GM12878 (cell line): ENCODE measurements at regions not wholly inside any gene's neighbourhood (a gene's known extent, or its start where the extent isn't known, plus 50 kb on each side); places are given as distances from the start of the nearest gene placed in this dataset.

Experiments used
- ATAC-seq: fragments of 200-7000 bp; cut with Tn5 transposase; 3 replicates; pipeline ENCODE4 v1.9.1; 2020; ENCODE audit warnings: mild to moderate bottlenecking, moderate library complexity
- BruUV-seq: library from RNA; stranded (reverse); fragments of 400-500 nt; replicated peaks from 2 replicates; lab custom pipeline; 2021; lab: Mats Ljungman, UMichigan
- CTCF ChIA-PET: fragments of 300-600 bp; sonication (Branson Sonifier 250); formaldehyde crosslinking; extraction: SDS; loops from one replicate; lab custom pipeline; 2021; ENCODE audit warnings: inconsistent platforms; lab: Yijun Ruan, JAX
- POLR2A ChIA-PET: fragments of 350-600 bp; formaldehyde crosslinking; extraction: SDS; loops from one replicate; lab custom pipeline; 2021; ENCODE audit warnings: inconsistent platforms; lab: Charles Lee
- RAD21 ChIA-PET: fragments of 300-600 bp; sonication (Branson Sonifier 250); formaldehyde crosslinking; loops from one replicate; lab custom pipeline; 2023; ENCODE audit warnings: antibody characterized with exemption; ENCODE audit not compliant: unreplicated experiment; lab: Charles Lee
- SMC1A ChIA-PET: fragments of 300-600 bp; sonication (Branson Sonifier 250); formaldehyde crosslinking; loops from one replicate; lab custom pipeline; 2023; ENCODE audit not compliant: unreplicated experiment, uncharacterized antibody; lab: Charles Lee
- DNase-seq: peaks from one replicate; pipeline ENCODE4 v3.0.0-alpha.2; 2011; ENCODE audit warnings: low read depth, low spot score
- FAIRE-seq: peaks from 3 replicates; lab custom pipeline; 2011; peaks lifted over from hg19 to GRCh38; lab: Jason Lieb, UNC
- H2AFZ ChIP-seq: 2 replicates; pipeline ENCODE4 v1.6.0; 2011; ENCODE audit warnings: low read depth, low read length, control low read depth; ENCODE audit not compliant: control insufficient read depth
- H3K27ac ChIP-seq: 2 replicates; pipeline ENCODE4 v1.5.1; 2011; ENCODE audit warnings: control low read depth; ENCODE audit not compliant: control insufficient read depth, insufficient read depth
- H3K27me3 ChIP-seq, 2 experiments: replicated peaks in 1 of 2; 2 replicates each; pipeline versions ENCODE4 v1.6.0 to v1.6.1; 2011; ENCODE audit warnings: low read length in 1 of 2; ENCODE audit not compliant: control insufficient read depth in 2 of 2, insufficient read depth in 2 of 2
- H3K36me3 ChIP-seq, 2 experiments: 2 replicates each; pipeline ENCODE4 v1.5.1; 2011; ENCODE audit warnings: low read length in 1 of 2; ENCODE audit not compliant: control insufficient read depth in 2 of 2, insufficient read depth in 2 of 2
- H3K4me1 ChIP-seq: 2 replicates; pipeline ENCODE4 v1.6.1; 2011; ENCODE audit warnings: mild to moderate bottlenecking, low read length, moderate library complexity, mixed read lengths; ENCODE audit not compliant: control insufficient read depth, insufficient read depth
- H3K4me2 ChIP-seq: 2 replicates; pipeline ENCODE4 v1.6.0; 2011; ENCODE audit warnings: control low read depth; ENCODE audit not compliant: control insufficient read depth, insufficient read depth
- H3K4me3 ChIP-seq: fragments of 200-600 bp; sonication (generic); 2 replicates; pipeline ENCODE4 v1.5.1; 2016
- H3K79me2 ChIP-seq: 2 replicates; pipeline ENCODE4 v1.6.0; 2011; ENCODE audit warnings: low read length; ENCODE audit not compliant: control insufficient read depth, insufficient read depth
- H3K9ac ChIP-seq: 2 replicates; pipeline ENCODE4 v1.8.0; 2011; ENCODE audit warnings: low read length, control low read depth, mixed read lengths; ENCODE audit not compliant: control insufficient read depth, insufficient read depth
- H3K9me3 ChIP-seq: replicated peaks from 3 replicates; pipeline ENCODE4 v1.5.1; 2011; ENCODE audit warnings: mild to moderate bottlenecking, low read length; ENCODE audit not compliant: control insufficient read depth, insufficient read depth
- H4K20me1 ChIP-seq: 2 replicates; pipeline ENCODE4 v1.6.0; 2011; ENCODE audit not compliant: control insufficient read depth, insufficient read depth
- ASH2L ChIP-seq: fragments of 300-600, 200-600 bp; sonication (generic); IDR thresholded peaks from 2 replicates; pipeline ENCODE4 v1.6.1; 2017; ENCODE audit warnings: low read depth, mild to moderate bottlenecking, borderline replicate concordance
- BMI1 ChIP-seq: fragments of 450-650 bp; IDR thresholded peaks from 2 replicates; pipeline ENCODE4 v1.6.1; 2016; ENCODE audit warnings: mild to moderate bottlenecking, moderate library complexity, borderline replicate concordance
- EGR1 ChIP-seq, 2 experiments: IDR thresholded peaks; 1 replicate in 1 of 2; 2 replicates in 1 of 2; pipeline ENCODE4 v1.6.1; 2011 to 2012; ENCODE audit warnings: low read depth in 2 of 2, low read length in 2 of 2, borderline replicate concordance in 1 of 2, mild to moderate bottlenecking in 1 of 2, moderate library complexity in 1 of 2
- IRF4 ChIP-seq: IDR thresholded peaks from 2 replicates; pipeline ENCODE4 v1.6.1; 2011; ENCODE audit warnings: low read depth, low read length
- NR2C1 ChIP-seq: fragments of 450-650 bp; IDR thresholded peaks from 2 replicates; pipeline ENCODE4 v1.6.1; 2017; ENCODE audit warnings: antibody characterized with exemption, mild to moderate bottlenecking, moderate library complexity
- RAD21 ChIP-seq: IDR thresholded peaks from 2 replicates; pipeline ENCODE4 v1.6.1; 2011; ENCODE audit warnings: mild to moderate bottlenecking, low read depth, low read length, moderate library complexity; ENCODE audit not compliant: insufficient read depth
- RCOR1 ChIP-seq: conservative IDR thresholded peaks from 2 replicates; pipeline ENCODE4 v1.6.1; 2012; ENCODE audit warnings: low read depth, low read length, improper control_type of control experiment
- RFX5 ChIP-seq: IDR thresholded peaks from 2 replicates; pipeline ENCODE4 v1.6.1; 2011; ENCODE audit warnings: low read depth, low read length, improper control_type of control experiment
- STAT1 ChIP-seq: fragments of 450-650 bp; conservative IDR thresholded peaks from 2 replicates; pipeline ENCODE4 v1.6.1; 2014; ENCODE audit warnings: antibody characterized with exemption, mild to moderate bottlenecking
- YBX1 ChIP-seq: fragments of 450-650 bp; IDR thresholded peaks from 2 replicates; pipeline ENCODE4 v1.6.1; 2016; ENCODE audit warnings: antibody characterized with exemption
- ZSCAN29 ChIP-seq: fragments of 450-650 bp; IDR thresholded peaks from 2 replicates; pipeline ENCODE4 v1.6.1; 2017; ENCODE audit warnings: mild to moderate bottlenecking, moderate library complexity
- WGBS: methylation state at CpG from one replicate; pipeline ENCODE4 v1.1.6; 2016; ENCODE audit warnings: low lambda C conversion rate; ENCODE audit not compliant: insufficient replicate concordance, insufficient coverage; ENCODE audit errors: missing lambda C conversion rate; 5-methylcytosine and 5-hydroxymethylcytosine counted together
- in situ Hi-C: fragments of 300-500 bp; cut with MboI; formaldehyde crosslinking; loops from 9 replicates; pipeline ENCODE4 v1.14.3; 2018; ENCODE audit warnings: mixed read lengths
- intact Hi-C: fragments of 100-400 bp; cut with micrococcal nuclease; formaldehyde crosslinking; loops from one replicate; pipeline ENCODE4 v1.14.2; 2022; ENCODE audit not compliant: unreplicated experiment
- TF ChIP-seq, protein P1 (sequence below): fragments of 450-650 bp; IDR thresholded peaks from 2 replicates; pipeline ENCODE4 v1.6.1; 2017; ENCODE audit warnings: mild to moderate bottlenecking, moderate library complexity
- TF ChIP-seq, protein P2 (sequence below): fragments of 450-650 bp; IDR thresholded peaks from 2 replicates; pipeline ENCODE4 v1.6.1; 2017; ENCODE audit warnings: mild to moderate bottlenecking, moderate library complexity

GRCh38 chr15:29560896-29561295 is 261.4 kb downstream of the TJP1 start (continued):
- TF ChIP-seq, protein P1, sequence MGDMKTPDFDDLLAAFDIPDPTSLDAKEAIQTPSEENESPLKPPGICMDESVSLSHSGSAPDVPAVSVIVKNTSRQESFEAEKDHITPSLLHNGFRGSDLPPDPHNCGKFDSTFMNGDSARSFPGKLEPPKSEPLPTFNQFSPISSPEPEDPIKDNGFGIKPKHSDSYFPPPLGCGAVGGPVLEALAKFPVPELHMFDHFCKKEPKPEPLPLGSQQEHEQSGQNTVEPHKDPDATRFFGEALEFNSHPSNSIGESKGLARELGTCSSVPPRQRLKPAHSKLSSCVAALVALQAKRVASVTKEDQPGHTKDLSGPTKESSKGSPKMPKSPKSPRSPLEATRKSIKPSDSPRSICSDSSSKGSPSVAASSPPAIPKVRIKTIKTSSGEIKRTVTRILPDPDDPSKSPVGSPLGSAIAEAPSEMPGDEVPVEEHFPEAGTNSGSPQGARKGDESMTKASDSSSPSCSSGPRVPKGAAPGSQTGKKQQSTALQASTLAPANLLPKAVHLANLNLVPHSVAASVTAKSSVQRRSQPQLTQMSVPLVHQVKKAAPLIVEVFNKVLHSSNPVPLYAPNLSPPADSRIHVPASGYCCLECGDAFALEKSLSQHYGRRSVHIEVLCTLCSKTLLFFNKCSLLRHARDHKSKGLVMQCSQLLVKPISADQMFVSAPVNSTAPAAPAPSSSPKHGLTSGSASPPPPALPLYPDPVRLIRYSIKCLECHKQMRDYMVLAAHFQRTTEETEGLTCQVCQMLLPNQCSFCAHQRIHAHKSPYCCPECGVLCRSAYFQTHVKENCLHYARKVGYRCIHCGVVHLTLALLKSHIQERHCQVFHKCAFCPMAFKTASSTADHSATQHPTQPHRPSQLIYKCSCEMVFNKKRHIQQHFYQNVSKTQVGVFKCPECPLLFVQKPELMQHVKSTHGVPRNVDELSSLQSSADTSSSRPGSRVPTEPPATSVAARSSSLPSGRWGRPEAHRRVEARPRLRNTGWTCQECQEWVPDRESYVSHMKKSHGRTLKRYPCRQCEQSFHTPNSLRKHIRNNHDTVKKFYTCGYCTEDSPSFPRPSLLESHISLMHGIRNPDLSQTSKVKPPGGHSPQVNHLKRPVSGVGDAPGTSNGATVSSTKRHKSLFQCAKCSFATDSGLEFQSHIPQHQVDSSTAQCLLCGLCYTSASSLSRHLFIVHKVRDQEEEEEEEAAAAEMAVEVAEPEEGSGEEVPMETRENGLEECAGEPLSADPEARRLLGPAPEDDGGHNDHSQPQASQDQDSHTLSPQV, result no peak
- TF ChIP-seq ASH2L (no peak), STAT1 (no peak), IRF4 (no peak), NR2C1 (no peak), ZSCAN29 (no peak), RAD21 (no peak)

GRCh38 chr15:29558261-29558660 is 264.0 kb downstream of the TJP1 start:
- ChIA-PET SMC1A (no interaction called here), RAD21 (no interaction called here), CTCF (no interaction called here)
- WGBS, result 34% methylated on average over 9 of the region's 9 CpGs
- Histone ChIP-seq H3K4me2 (no peak overlapping the region), H3K4me3 (no peak overlapping the region), H4K20me1 (no peaks in the 10 kb centered on the region), H2AFZ (no peak overlapping the region)
- no peak for FAIRE-seq
- no TSS peak for BruUV-seq
- TF ChIP-seq EGR1 (IDR thresholded peaks at IDR 0.05; ENCODE audit: borderline replicate concordance in 1 of 2, low read depth in 2 of 2, low read length in 2 of 2), result no peak
- no peak for TF ChIP-seq RFX5
- TF ChIP-seq, protein P2, sequence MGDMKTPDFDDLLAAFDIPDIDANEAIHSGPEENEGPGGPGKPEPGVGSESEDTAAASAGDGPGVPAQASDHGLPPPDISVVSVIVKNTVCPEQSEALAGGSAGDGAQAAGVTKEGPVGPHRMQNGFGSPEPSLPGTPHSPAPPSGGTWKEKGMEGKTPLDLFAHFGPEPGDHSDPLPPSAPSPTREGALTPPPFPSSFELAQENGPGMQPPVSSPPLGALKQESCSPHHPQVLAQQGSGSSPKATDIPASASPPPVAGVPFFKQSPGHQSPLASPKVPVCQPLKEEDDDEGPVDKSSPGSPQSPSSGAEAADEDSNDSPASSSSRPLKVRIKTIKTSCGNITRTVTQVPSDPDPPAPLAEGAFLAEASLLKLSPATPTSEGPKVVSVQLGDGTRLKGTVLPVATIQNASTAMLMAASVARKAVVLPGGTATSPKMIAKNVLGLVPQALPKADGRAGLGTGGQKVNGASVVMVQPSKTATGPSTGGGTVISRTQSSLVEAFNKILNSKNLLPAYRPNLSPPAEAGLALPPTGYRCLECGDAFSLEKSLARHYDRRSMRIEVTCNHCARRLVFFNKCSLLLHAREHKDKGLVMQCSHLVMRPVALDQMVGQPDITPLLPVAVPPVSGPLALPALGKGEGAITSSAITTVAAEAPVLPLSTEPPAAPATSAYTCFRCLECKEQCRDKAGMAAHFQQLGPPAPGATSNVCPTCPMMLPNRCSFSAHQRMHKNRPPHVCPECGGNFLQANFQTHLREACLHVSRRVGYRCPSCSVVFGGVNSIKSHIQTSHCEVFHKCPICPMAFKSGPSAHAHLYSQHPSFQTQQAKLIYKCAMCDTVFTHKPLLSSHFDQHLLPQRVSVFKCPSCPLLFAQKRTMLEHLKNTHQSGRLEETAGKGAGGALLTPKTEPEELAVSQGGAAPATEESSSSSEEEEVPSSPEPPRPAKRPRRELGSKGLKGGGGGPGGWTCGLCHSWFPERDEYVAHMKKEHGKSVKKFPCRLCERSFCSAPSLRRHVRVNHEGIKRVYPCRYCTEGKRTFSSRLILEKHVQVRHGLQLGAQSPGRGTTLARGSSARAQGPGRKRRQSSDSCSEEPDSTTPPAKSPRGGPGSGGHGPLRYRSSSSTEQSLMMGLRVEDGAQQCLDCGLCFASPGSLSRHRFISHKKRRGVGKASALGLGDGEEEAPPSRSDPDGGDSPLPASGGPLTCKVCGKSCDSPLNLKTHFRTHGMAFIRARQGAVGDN, result no peak
- TF ChIP-seq BMI1, result no peak
- no peak for TF ChIP-seq YBX1
- TF ChIP-seq RCOR1, result no peak
- TF ChIP-seq, all 136 proteins: peak for 0
- H3K36me3 ChIP-seq, result no peaks in the 10 kb centered on the region
- POLR2A ChIA-PET, result no interaction called here
- intact Hi-C loops, result no loop called here
- no peak for ATAC-seq
- H3K79me2 ChIP-seq, result no peaks in the 10 kb centered on the region
- no peaks in the 10 kb centered on the region for H3K9me3 ChIP-seq
- no peak for DNase-seq
- H3K27me3 ChIP-seq, result no peaks in the 10 kb centered on the region
- H3K4me1 ChIP-seq, result no peaks in the 10 kb centered on the region
- in situ Hi-C loops, result no loop called here
- no peak overlapping the region for H3K27ac ChIP-seq
- H3K9ac ChIP-seq, result no peak overlapping the region
